Dermis microvascular lymphatic vessel endothelial cell (primary cell): ENCODE measurements at regions not wholly inside any gene's neighbourhood (a gene's known extent, or its start where the extent isn't known, plus 50 kb on each side); places are given as distances from the start of the nearest gene placed in this dataset.

ENCODE experiments used
- DNase-seq, 2 donors: peaks; one replicate each; pipeline versions ENCODE4 v3.0.0 to v3.0.0-alpha.2; 2010; ENCODE audit warnings: low read depth in 2 of 2

DNA sequence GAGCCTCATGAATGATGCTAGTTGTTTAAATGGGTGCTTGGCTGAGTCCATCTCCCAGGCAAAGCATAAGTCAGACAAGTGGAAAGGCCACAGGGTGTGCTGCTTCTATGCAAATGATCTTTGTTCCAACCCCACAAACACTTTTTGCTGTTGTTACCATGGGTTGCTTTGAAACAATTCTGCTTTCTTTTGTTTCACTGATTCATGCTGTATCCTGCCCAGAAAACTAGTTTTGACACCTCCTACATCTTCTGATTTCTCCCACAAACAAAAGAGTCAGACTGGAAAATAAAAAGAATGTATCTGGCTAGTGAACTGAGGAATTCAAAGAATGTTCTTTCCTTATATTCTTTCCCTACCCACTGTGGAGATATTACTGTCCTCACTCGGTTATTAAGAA, 298.6 kb downstream of the DIRAS2 start:
- DNase-seq, result no peak

DNA sequence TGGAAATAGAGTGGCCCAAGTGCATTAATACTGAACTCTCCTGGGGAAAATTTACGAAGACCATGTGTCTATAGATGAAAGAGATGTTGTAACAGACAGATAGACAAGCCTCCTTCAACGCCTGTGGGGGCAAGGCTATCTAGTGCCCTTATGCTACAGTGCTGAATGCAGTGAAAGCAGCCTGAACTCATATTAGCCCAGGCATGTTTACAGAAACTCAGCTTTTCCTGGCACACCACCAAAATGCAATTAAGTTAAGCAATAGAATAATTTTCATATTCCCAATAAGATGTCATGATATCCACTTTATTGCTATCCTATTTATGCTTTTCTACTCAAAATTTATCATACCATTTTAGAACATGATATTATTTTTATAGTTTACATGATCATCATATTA, 277.0 kb downstream of the DIRAS2 start:
- DNase-seq, result no peak

- no peak for DNase-seq
Observed at GRCh38 chr9:90368241-90368640, 274.4 kb downstream of the DIRAS2 start.

DNA sequence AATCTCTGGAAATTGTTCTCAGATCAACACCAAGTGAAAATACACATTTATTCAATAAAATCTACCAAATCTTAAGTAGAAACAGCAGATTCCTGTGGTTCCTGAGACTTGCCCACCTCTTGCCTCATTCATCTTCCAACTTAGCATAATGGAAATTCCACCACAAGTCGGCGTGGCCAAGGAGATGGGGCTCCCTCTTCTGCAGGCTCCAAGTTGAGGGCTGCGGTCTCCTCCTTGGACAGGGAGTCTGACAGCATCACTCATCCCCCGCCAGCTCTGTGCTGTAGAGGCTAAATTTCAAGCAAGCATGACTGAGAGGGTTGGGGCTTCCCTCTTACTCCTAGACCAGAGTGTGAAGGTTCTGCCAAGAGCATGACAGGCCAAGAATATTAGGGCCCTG, 273.7 kb downstream of the DIRAS2 start:
- no peak for DNase-seq

- DNase-seq, result no peak
Observed at GRCh38 chr9:90379771-90380170, 262.9 kb downstream of the DIRAS2 start.

- DNase-seq, result no peak
Observed at GRCh38 chr9:90385146-90385545, 257.5 kb downstream of the DIRAS2 start.

GRCh38 chr9:90393365-90394152, 249.1 kb downstream of the DIRAS2 start:
- DNase-seq, result no peak

DNA sequence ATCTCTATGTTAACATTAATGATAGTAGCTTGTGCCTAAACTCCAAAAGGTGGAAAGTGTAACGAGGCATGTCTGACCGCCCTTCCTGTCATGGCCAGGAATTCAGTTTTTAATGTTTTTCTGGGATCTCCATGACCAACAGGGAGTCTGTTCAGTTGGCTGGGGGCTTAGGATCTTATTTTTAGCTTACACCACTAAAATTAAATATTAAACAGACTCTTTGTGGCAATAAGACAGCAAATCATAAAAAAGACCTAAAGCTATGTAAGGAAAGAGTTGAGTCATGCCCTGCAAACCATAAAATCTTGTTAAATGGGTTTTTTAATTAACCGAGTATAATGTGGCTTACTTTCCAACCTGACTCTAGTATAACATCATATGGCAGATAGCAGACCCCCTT, 247.8 kb downstream of the DIRAS2 start:
- DNase-seq, result no peak

GRCh38 chr9:90400091-90400490, 242.5 kb downstream of the DIRAS2 start:
- no peak for DNase-seq

DNA sequence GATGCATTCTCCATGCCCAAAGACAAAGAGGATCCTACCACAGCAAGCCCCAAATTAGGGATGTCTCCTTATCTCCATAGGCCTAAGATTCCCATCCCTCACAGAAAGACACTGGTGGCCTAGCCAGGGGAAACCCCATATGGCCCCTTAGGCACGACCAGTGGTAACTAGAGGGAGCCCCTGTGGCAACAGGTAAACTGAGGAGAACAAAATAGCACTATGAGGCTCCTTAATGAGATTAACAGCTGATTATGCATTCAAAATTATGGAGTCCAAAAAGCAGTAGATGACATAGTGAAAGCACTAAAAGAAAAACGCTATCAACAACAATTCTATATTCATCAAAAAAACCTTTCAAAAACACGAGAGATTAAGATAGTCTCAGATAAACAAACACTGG, 234.0 kb downstream of the DIRAS2 start:
- no peak for DNase-seq

GRCh38 chr9:90419221-90419851, 223.3 kb downstream of the DIRAS2 start:
- no peak for DNase-seq

- DNase-seq, result no peak
Observed at GRCh38 chr9:90420211-90420610, 222.4 kb downstream of the DIRAS2 start.

DNA sequence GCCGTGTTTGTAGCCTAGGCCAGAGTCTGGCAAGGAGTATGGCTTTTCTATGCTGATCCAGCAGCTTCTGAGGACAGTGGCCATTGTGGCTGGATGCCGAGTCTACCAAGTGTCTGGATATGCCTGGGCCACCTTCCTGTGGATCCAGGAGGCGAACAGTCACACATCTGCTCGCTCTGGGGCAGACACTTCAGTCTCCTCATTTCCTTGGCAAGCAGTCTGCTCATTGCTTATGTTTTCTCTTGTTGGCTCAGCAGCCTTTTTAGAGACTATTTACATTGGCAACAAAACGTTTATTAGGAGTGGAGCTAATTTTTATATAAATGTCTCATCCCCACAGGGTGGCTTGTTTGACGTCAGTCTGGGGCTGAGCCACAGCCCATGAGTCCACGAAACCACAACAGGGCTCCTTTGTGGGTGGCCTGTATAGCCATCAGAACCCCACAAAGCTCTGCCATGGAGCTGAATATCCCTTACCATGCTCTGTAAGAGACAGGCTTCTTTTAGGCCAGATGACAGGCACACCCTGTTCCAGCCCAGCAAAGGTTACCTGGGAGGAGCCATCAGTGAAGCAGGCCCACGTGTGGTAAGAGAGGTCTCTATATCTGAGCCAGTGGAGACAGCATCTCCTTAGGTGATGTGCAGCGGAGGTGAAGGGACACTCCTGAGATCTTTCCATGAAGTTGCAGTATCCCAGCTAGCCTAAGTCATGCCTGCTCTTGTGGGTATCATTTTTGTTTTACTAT, 221.7 kb downstream of the DIRAS2 start:
- no peak for DNase-seq

DNA sequence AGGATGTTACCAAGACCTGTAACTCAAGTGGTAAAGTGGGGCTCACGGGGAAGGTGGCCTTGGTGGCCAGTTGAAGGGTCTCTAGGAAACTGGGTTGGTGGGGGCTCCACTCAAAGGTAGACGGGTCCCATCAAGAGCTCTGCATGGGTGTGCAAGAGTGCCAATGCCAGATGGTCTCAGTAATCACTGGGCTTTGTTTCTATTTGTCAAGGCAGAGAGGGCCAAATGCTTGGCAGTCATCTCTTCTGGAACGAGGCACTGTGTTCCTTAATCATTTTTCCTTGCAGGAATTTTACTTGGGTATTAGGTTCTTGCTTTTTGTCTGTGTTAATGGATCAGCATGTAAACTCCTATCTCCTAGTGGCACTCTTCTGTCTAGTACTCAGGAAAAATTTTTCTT, 220.8 kb downstream of the DIRAS2 start:
- no peak for DNase-seq

- DNase-seq, result no peak
Observed at GRCh38 chr9:90423661-90424193, 218.9 kb downstream of the DIRAS2 start.

GRCh38 chr9:90428517-90428916, 214.1 kb downstream of the DIRAS2 start:
- no peak for DNase-seq

DNA sequence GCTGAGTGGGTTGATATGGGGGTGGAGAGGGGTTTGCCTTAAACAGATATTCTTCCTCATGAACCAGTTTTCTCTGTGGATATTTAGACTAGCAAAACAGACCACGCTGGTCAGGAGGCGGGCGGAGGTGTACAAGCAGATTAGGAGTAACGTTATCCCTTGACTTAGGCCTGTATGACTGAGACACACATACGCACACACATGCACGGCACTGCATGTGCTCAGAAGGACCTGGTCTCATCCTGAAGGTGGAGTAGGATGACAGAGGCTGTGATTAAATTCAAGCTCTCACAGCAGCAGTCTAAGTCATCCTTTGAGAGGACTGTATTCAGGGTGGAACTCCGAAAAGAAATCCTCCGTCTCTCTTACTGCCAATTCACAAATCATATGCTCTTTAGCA, 209.7 kb downstream of the DIRAS2 start:
- DNase-seq, result no peak

GRCh38 chr9:90433398-90433941, 209.2 kb downstream of the DIRAS2 start:
- no peak for DNase-seq

GRCh38 chr9:90441814-90442213, 200.8 kb downstream of the DIRAS2 start:
- DNase-seq, result no peak

- DNase-seq, result no peak
Observed at GRCh38 chr9:90442723-90443122, 199.9 kb downstream of the DIRAS2 start.

DNA sequence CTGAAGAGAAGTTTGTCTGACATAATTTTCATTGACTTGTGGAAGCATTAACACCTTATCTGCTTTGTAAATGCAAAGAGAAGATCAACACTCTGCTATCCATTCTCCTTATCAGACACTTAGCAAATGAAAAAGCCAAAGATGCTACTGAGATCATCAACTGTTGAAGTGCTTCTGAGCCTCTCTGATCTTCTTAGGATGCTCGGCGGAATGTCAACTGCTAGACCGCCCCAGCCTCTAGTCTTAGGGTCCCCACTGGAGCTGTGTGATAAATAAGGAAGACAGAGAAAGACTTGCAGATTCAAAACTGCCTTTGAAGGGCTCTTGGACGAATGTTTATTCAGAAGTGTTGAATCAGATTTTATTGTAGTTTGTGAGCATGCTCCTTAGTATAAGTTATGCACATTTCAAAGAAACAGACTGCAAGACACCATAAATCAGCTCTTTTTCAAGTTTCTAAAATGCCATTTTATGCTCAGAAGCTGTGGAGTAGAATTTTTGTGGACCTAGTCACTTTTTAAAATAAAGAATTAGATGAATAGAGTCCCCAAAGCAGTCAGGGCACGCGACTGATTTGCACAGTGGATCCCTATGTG, 197.9 kb downstream of the DIRAS2 start:
- DNase-seq, result no peak

DNA sequence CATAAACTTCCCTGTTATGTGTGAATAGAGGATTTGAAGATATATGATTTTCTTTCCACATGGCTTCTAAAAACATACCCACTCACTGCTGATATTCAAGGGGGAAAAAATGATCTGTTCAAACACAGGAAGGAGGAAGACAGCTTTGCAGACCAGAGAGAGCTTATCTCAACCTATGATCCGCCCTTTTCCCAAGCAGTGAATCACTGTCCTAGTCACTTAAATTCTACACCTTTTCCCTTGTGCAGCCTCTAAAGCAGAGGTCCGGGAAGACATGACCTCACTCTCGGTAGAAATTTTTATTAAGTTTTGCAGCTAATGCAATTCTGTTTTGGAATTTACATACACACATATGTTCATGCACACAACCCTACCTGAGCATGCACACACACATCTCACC, 197.2 kb downstream of the DIRAS2 start:
- DNase-seq, result no peak
